ENCODE measurements at regions not wholly inside any gene's neighbourhood (a gene's known extent, or its start where the extent isn't known, plus 50 kb on each side); places are given as distances from the start of the nearest gene placed in this dataset.

- H4K20me1 ChIP-seq (ENCODE audit: insufficient read depth, low read length), result no peaks in the 10 kb centered on the region
- H3K4me2 ChIP-seq (ENCODE audit: low read depth, low read length), result no peak overlapping the region
- no peaks in the 10 kb centered on the region for H3K9me2 ChIP-seq (replicated peaks; ENCODE audit: insufficient read depth, low read length)
- H3K79me2 ChIP-seq (ENCODE audit: low read length), result no peaks in the 10 kb centered on the region
- H3F3A ChIP-seq (ENCODE audit: insufficient read depth, low read length), result no peaks in the 10 kb centered on the region
- H3K27ac ChIP-seq (ENCODE audit: low read length), result no peak overlapping the region
- H3K4me1 ChIP-seq (ENCODE audit: low read length), result no peaks in the 10 kb centered on the region
- no peaks in the 10 kb centered on the region for H3K9me3 ChIP-seq (replicated peaks; ENCODE audit: insufficient read depth, low read length)
- no peak for TF ChIP-seq EZH2 (optimal IDR thresholded peaks at IDR 0.05; ENCODE audit: low read depth, low read length)
- no peak for TF ChIP-seq EZH2phosphoT487 (IDR thresholded peaks at IDR 0.05; ENCODE audit: low read length)
- no peak for TF ChIP-seq CTCF (IDR thresholded peaks at IDR 0.05; ENCODE audit: low read length)
- no peak overlapping the region for H3K9ac ChIP-seq (ENCODE audit: low read length)
- no peaks in the 10 kb centered on the region for H3K36me3 ChIP-seq (replicated peaks; ENCODE audit: insufficient read depth, low read length)
- no peaks in the 10 kb centered on the region for H3K27me3 ChIP-seq (replicated peaks; ENCODE audit: insufficient read depth, low read length)
- H3K4me3 ChIP-seq (ENCODE audit: low read length), result no peak overlapping the region
- H2AFZ ChIP-seq (ENCODE audit: low read length), result no peak overlapping the region
- no peak for DNase-seq
Measured at GRCh38 chr16:64403352-64403751, 718.5 kb downstream of the CDH11 start.

- H3K27ac ChIP-seq (ENCODE audit: low read length), result no peak overlapping the region
- H3K4me1 ChIP-seq (ENCODE audit: low read length), result no peaks in the 10 kb centered on the region
- H3K27me3 ChIP-seq (replicated peaks; ENCODE audit: insufficient read depth, low read length), result no peaks in the 10 kb centered on the region
- no peak overlapping the region for H3K4me3 ChIP-seq (ENCODE audit: low read length)
- H3K4me2 ChIP-seq (ENCODE audit: low read depth, low read length), result no peak overlapping the region
- DNase-seq, result no peak
- H4K20me1 ChIP-seq (ENCODE audit: insufficient read depth, low read length), result no peaks in the 10 kb centered on the region
- H3K79me2 ChIP-seq (ENCODE audit: low read length), result no peaks in the 10 kb centered on the region
- H3K9ac ChIP-seq (ENCODE audit: low read length), result no peak overlapping the region
- no peaks in the 10 kb centered on the region for H3F3A ChIP-seq (ENCODE audit: insufficient read depth, low read length)
- no peaks in the 10 kb centered on the region for H3K9me3 ChIP-seq (replicated peaks; ENCODE audit: insufficient read depth, low read length)
- H2AFZ ChIP-seq (ENCODE audit: low read length), result no peak overlapping the region
- no peaks in the 10 kb centered on the region for H3K36me3 ChIP-seq (replicated peaks; ENCODE audit: insufficient read depth, low read length)
- TF ChIP-seq EZH2phosphoT487 (IDR thresholded peaks at IDR 0.05; ENCODE audit: low read length), result no peak
- no peak for TF ChIP-seq EZH2 (optimal IDR thresholded peaks at IDR 0.05; ENCODE audit: low read depth, low read length)
- TF ChIP-seq CTCF (IDR thresholded peaks at IDR 0.05; ENCODE audit: low read length), result no peak
- no peaks in the 10 kb centered on the region for H3K9me2 ChIP-seq (replicated peaks; ENCODE audit: insufficient read depth, low read length)
Measured at GRCh38 chr16:64398793-64399192, 723.1 kb downstream of the CDH11 start.

GRCh38 chr16:64397945-64398508 lies 723.8 kb downstream of the CDH11 start:
- Histone ChIP-seq H3K4me1 (ENCODE audit: low read length) (no peaks in the 10 kb centered on the region), H3K4me2 (ENCODE audit: low read depth, low read length) (no peak overlapping the region), H3K9ac (ENCODE audit: low read length) (no peak overlapping the region), H3K9me3 (replicated peaks; ENCODE audit: insufficient read depth, low read length) (no peaks in the 10 kb centered on the region), H3K27ac (ENCODE audit: low read length) (no peak overlapping the region), H3K79me2 (ENCODE audit: low read length) (no peaks in the 10 kb centered on the region), H3K27me3 (replicated peaks; ENCODE audit: insufficient read depth, low read length) (no peaks in the 10 kb centered on the region), H3F3A (ENCODE audit: insufficient read depth, low read length) (no peaks in the 10 kb centered on the region), H3K9me2 (replicated peaks; ENCODE audit: insufficient read depth, low read length) (no peaks in the 10 kb centered on the region), H3K36me3 (replicated peaks; ENCODE audit: insufficient read depth, low read length) (no peaks in the 10 kb centered on the region), H3K4me3 (ENCODE audit: low read length) (no peak overlapping the region), H4K20me1 (ENCODE audit: insufficient read depth, low read length) (no peaks in the 10 kb centered on the region), H2AFZ (ENCODE audit: low read length) (no peak overlapping the region)
- no peak for DNase-seq
- TF ChIP-seq EZH2 (optimal IDR thresholded peaks at IDR 0.05; ENCODE audit: low read depth, low read length), result no peak
- TF ChIP-seq EZH2phosphoT487 (IDR thresholded peaks at IDR 0.05; ENCODE audit: low read length), result no peak
- no peak for TF ChIP-seq CTCF (IDR thresholded peaks at IDR 0.05; ENCODE audit: low read length)
